ENCODE measurements at regions not wholly inside any gene's neighbourhood (a gene's known extent, or its start where the extent isn't known, plus 50 kb on each side); places are given as distances from the start of the nearest gene placed in this dataset.

GRCh38 chr13:74206855-74207254 is 72.7 kb upstream of the KLF12 start:
- TF ChIP-seq CTCF (IDR thresholded peaks at IDR 0.05; ENCODE audit: low read length) = no peak
- no peak for TF ChIP-seq EZH2 (IDR thresholded peaks at IDR 0.05; ENCODE audit: borderline replicate concordance, low read length)

Data from OCI-LY1 (cell line).